ENCODE measurements at regions not wholly inside any gene's neighbourhood (a gene's known extent, or its start where the extent isn't known, plus 50 kb on each side); places are given as distances from the start of the nearest gene placed in this dataset.

GRCh38 chr3:87090631-87091030 lies 99.7 kb upstream of the VGLL3 start:
- no peak for ATAC-seq
- Histone ChIP-seq H3K4me3 (no peak overlapping the region), H3K9me3 (peaks cover 0 to 2% of the 10 kb centered on the region in 2 donors), H3K27me3 (no peaks in the 10 kb centered on the region), H3K36me3 (no peaks in the 10 kb centered on the region), H3K4me1 (no peaks in the 10 kb centered on the region), H3K27ac (no peak overlapping the region)
- no peak for TF ChIP-seq CTCF (IDR thresholded peaks at IDR 0.05)
- intact Hi-C loops (cut with DNase I) = no loop called here
- DNase-seq = no peak

- DNase-seq (peak in 3 of 4 donors; percentile 60 to 85 (median 76)), ATAC-seq (peak; percentile 95)
- Histone ChIP-seq H3K9me3 (no peaks in the 10 kb centered on the region), H3K4me3 (peak overlapping the region; percentile 46 to 54), H3K4me1 (no peaks in the 10 kb centered on the region), H3K27me3 (no peaks in the 10 kb centered on the region), H3K36me3 (no peaks in the 10 kb centered on the region), H3K27ac (peak overlapping the region; percentile 83 to 87)
- no peak for TF ChIP-seq CTCF (IDR thresholded peaks at IDR 0.05)
- intact Hi-C loops (cut with DNase I) = no loop called here
Observed at GRCh38 chr3:87088993-87089841, 98.3 kb upstream of the VGLL3 start.

- Histone ChIP-seq H3K27ac (peak overlapping the region; percentile 83 to 87), H3K4me1 (no peaks in the 10 kb centered on the region), H3K9me3 (no peaks in the 10 kb centered on the region), H3K4me3 (peak overlapping the region; percentile 46 to 54), H3K27me3 (no peaks in the 10 kb centered on the region), H3K36me3 (no peaks in the 10 kb centered on the region)
- peak; percentile 7 for ATAC-seq
- TF ChIP-seq CTCF (IDR thresholded peaks at IDR 0.05) = no peak
- no peak for DNase-seq
- intact Hi-C loops (cut with DNase I) = no loop called here
Observed at GRCh38 chr3:87088430-87088992, 97.6 kb upstream of the VGLL3 start.

GRCh38 chr3:87084868-87085267 lies 93.9 kb upstream of the VGLL3 start:
- no peak for TF ChIP-seq CTCF (IDR thresholded peaks at IDR 0.05)
- H3K27ac ChIP-seq = no peak overlapping the region
- intact Hi-C loops (cut with DNase I) = loop anchor here in 1 of 2 donors (5.0 kb wide), 1 partner anchor 303 kb away; no protein-coding TSS in a partner anchor
- no peaks in the 10 kb centered on the region for H3K36me3 ChIP-seq
- ATAC-seq (no peak), DNase-seq (no peak)
- no peak overlapping the region for H3K4me3 ChIP-seq
- no peaks in the 10 kb centered on the region for H3K9me3 ChIP-seq
- no peaks in the 10 kb centered on the region for H3K4me1 ChIP-seq
- H3K27me3 ChIP-seq = no peaks in the 10 kb centered on the region

- H3K4me3 ChIP-seq = no peak overlapping the region
- H3K4me1 ChIP-seq = no peaks in the 10 kb centered on the region
- intact Hi-C loops (cut with DNase I) = loop anchor here in 1 of 2 donors (5.0 kb wide), 1 partner anchor 301 kb away; no protein-coding TSS in a partner anchor
- DNase-seq (peak in 1 of 4 donors; percentile 75), ATAC-seq (peak; percentile 92)
- no peak overlapping the region for H3K27ac ChIP-seq
- no peaks in the 10 kb centered on the region for H3K27me3 ChIP-seq
- TF ChIP-seq CTCF (IDR thresholded peaks at IDR 0.05) = peak; percentile 24 to 40
- no peaks in the 10 kb centered on the region for H3K9me3 ChIP-seq
- H3K36me3 ChIP-seq = no peaks in the 10 kb centered on the region
Observed at GRCh38 chr3:87082796-87083440, 92.0 kb upstream of the VGLL3 start.
